KOPT-K1 (cell line): ENCODE measurements at regions not wholly inside any gene's neighbourhood (a gene's known extent, or its start where the extent isn't known, plus 50 kb on each side); places are given as distances from the start of the nearest gene placed in this dataset.

Experiments used
- H3K27ac ChIP-seq: fragments of 200-600 bp; sonication (generic); 2 replicates; pipeline ENCODE4 v1.5.1; 2016; ENCODE audit warnings: antibody characterized with exemption, mild to moderate bottlenecking, low read depth, low read length; ENCODE audit not compliant: poor library complexity, severe bottlenecking
- H3K36me3 ChIP-seq: fragments of 200-600 bp; sonication (generic); 2 replicates; pipeline ENCODE4 v1.5.1; 2017; ENCODE audit warnings: antibody characterized with exemption, mild to moderate bottlenecking, low read length, moderate library complexity; ENCODE audit not compliant: insufficient read depth
- H3K9me3 ChIP-seq: fragments of 200-600 bp; sonication (generic); 2 replicates; pipeline ENCODE4 v1.5.1; 2017; ENCODE audit warnings: antibody characterized with exemption, low read length, mild to moderate bottlenecking; ENCODE audit not compliant: insufficient read depth, poor library complexity, severe bottlenecking

- H3K9me3 ChIP-seq: no peaks in the 10 kb centered on the region
- no peak overlapping the region for H3K27ac ChIP-seq
- no peaks in the 10 kb centered on the region for H3K36me3 ChIP-seq
Measured at GRCh38 chr13:40243047-40243446, 423.4 kb downstream of the FOXO1 start.

GRCh38 chr13:40243982-40244381, 422.5 kb downstream of the FOXO1 start:
- Histone ChIP-seq H3K9me3 (no peaks in the 10 kb centered on the region), H3K36me3 (no peaks in the 10 kb centered on the region), H3K27ac (no peak overlapping the region)

GRCh38 chr13:40245567-40245966, 420.9 kb downstream of the FOXO1 start:
- Histone ChIP-seq H3K36me3 (no peaks in the 10 kb centered on the region), H3K27ac (no peak overlapping the region), H3K9me3 (no peaks in the 10 kb centered on the region)

- Histone ChIP-seq H3K36me3 (no peaks in the 10 kb centered on the region), H3K27ac (no peak overlapping the region), H3K9me3 (no peaks in the 10 kb centered on the region)
Measured at GRCh38 chr13:40247845-40248244, 418.6 kb downstream of the FOXO1 start.

- Histone ChIP-seq H3K36me3 (no peaks in the 10 kb centered on the region), H3K9me3 (no peaks in the 10 kb centered on the region), H3K27ac (no peak overlapping the region)
Measured at GRCh38 chr13:40251343-40252032, 415.0 kb downstream of the FOXO1 start.

GRCh38 chr13:40252241-40252640, 414.2 kb downstream of the FOXO1 start:
- no peak overlapping the region for H3K27ac ChIP-seq
- no peaks in the 10 kb centered on the region for H3K36me3 ChIP-seq
- no peaks in the 10 kb centered on the region for H3K9me3 ChIP-seq

- Histone ChIP-seq H3K27ac (no peak overlapping the region), H3K9me3 (no peaks in the 10 kb centered on the region), H3K36me3 (no peaks in the 10 kb centered on the region)
Measured at GRCh38 chr13:40252676-40253075, 413.8 kb downstream of the FOXO1 start.

GRCh38 chr13:40254394-40254793, 412.0 kb downstream of the FOXO1 start:
- no peaks in the 10 kb centered on the region for H3K9me3 ChIP-seq
- no peak overlapping the region for H3K27ac ChIP-seq

GRCh38 chr13:40255551-40255950, 410.9 kb downstream of the FOXO1 start:
- Histone ChIP-seq H3K36me3 (no peaks in the 10 kb centered on the region), H3K27ac (no peak overlapping the region), H3K9me3 (no peaks in the 10 kb centered on the region)

More at GRCh38 chr13:40254394-40254793, 412.0 kb downstream of the FOXO1 start:
- no peaks in the 10 kb centered on the region for H3K36me3 ChIP-seq

GRCh38 chr13:40259899-40260298, 406.5 kb downstream of the FOXO1 start:
- H3K9me3 ChIP-seq: no peaks in the 10 kb centered on the region
- H3K36me3 ChIP-seq: no peaks in the 10 kb centered on the region
- no peak overlapping the region for H3K27ac ChIP-seq

GRCh38 chr13:40261336-40261735, 405.1 kb downstream of the FOXO1 start:
- Histone ChIP-seq H3K27ac (no peak overlapping the region), H3K36me3 (no peaks in the 10 kb centered on the region), H3K9me3 (no peaks in the 10 kb centered on the region)

- H3K36me3 ChIP-seq: no peaks in the 10 kb centered on the region
- H3K9me3 ChIP-seq: no peaks in the 10 kb centered on the region
- no peak overlapping the region for H3K27ac ChIP-seq
Measured at GRCh38 chr13:40261947-40262346, 404.5 kb downstream of the FOXO1 start.

GRCh38 chr13:40269086-40269485, 397.4 kb downstream of the FOXO1 start:
- no peak overlapping the region for H3K27ac ChIP-seq
- no peaks in the 10 kb centered on the region for H3K9me3 ChIP-seq
- H3K36me3 ChIP-seq: no peaks in the 10 kb centered on the region

GRCh38 chr13:40270726-40271125, 395.7 kb downstream of the FOXO1 start:
- Histone ChIP-seq H3K9me3 (no peaks in the 10 kb centered on the region), H3K36me3 (no peaks in the 10 kb centered on the region), H3K27ac (no peak overlapping the region)

- no peaks in the 10 kb centered on the region for H3K36me3 ChIP-seq
- no peaks in the 10 kb centered on the region for H3K9me3 ChIP-seq
- no peak overlapping the region for H3K27ac ChIP-seq
Measured at GRCh38 chr13:40271271-40271885, 395.1 kb downstream of the FOXO1 start.
